WERI-Rb-1 (cell line): ENCODE measurements at regions not wholly inside any gene's neighbourhood (a gene's known extent, or its start where the extent isn't known, plus 50 kb on each side); places are given as distances from the start of the nearest gene placed in this dataset.
"Not testable (repeated sequence)": the region's sequence is repeated elsewhere in the genome, so short reads cannot be mapped to it uniquely, and the experiment has no call there.

ENCODE experiments used
- DNase-seq: peaks from one replicate; pipeline ENCODE4 v3.0.0-alpha.2; 2020
- H3K27ac ChIP-seq: fragments of 250-450 bp; sonication (Bioruptor Pico); 2 replicates; pipeline ENCODE4 v1.5.1; 2020; ENCODE audit warnings: mild to moderate bottlenecking, moderate library complexity
- H3K27me3 ChIP-seq: fragments of 250-450 bp; sonication (Bioruptor Pico); 2 replicates; pipeline ENCODE4 v1.5.1; 2021; ENCODE audit warnings: mild to moderate bottlenecking, low read depth, moderate library complexity; ENCODE audit not compliant: insufficient read depth, severe bottlenecking
- H3K36me3 ChIP-seq: fragments of 250-450 bp; sonication (Bioruptor Pico); 2 replicates; pipeline ENCODE4 v1.5.1; 2020; ENCODE audit warnings: mild to moderate bottlenecking, moderate library complexity
- H3K4me3 ChIP-seq: 2 replicates; pipeline ENCODE4 v1.5.1; 2011; ENCODE audit warnings: low read depth, mild to moderate bottlenecking, control low read depth, low read length
- H3K9me3 ChIP-seq: fragments of 250-450 bp; sonication (Bioruptor Pico); 2 replicates; pipeline ENCODE4 v1.5.1; 2021; ENCODE audit warnings: mild to moderate bottlenecking, moderate library complexity; ENCODE audit not compliant: severe bottlenecking
- TF ChIP-seq, protein P1 (sequence below): IDR thresholded peaks from 2 replicates; pipeline ENCODE4 v1.5.1; 2011; ENCODE audit warnings: low read depth, mild to moderate bottlenecking, control low read depth, inconsistent platforms, low read length

- H3K27me3 ChIP-seq, DNase-seq, H3K9me3 ChIP-seq, H3K4me3 ChIP-seq, H3K36me3 ChIP-seq, H3K27ac ChIP-seq: not testable (repeated sequence)
Observed at GRCh38 chr2:201946746-201947145, 86.9 kb upstream of the FZD7 start.

- DNase-seq, result no peak
Observed at GRCh38 chr2:201947287-201947686, 86.4 kb upstream of the FZD7 start.

GRCh38 chr2:201949181-201949926 is 84.3 kb upstream of the FZD7 start:
- no peak for DNase-seq
- Histone ChIP-seq H3K9me3 (no peaks in the 10 kb centered on the region), H3K4me3 (no peak overlapping the region), H3K36me3 (no peaks in the 10 kb centered on the region), H3K27me3 (no peaks in the 10 kb centered on the region), H3K27ac (no peak overlapping the region)
- TF ChIP-seq, protein P1, sequence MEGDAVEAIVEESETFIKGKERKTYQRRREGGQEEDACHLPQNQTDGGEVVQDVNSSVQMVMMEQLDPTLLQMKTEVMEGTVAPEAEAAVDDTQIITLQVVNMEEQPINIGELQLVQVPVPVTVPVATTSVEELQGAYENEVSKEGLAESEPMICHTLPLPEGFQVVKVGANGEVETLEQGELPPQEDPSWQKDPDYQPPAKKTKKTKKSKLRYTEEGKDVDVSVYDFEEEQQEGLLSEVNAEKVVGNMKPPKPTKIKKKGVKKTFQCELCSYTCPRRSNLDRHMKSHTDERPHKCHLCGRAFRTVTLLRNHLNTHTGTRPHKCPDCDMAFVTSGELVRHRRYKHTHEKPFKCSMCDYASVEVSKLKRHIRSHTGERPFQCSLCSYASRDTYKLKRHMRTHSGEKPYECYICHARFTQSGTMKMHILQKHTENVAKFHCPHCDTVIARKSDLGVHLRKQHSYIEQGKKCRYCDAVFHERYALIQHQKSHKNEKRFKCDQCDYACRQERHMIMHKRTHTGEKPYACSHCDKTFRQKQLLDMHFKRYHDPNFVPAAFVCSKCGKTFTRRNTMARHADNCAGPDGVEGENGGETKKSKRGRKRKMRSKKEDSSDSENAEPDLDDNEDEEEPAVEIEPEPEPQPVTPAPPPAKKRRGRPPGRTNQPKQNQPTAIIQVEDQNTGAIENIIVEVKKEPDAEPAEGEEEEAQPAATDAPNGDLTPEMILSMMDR, result no peak

More at GRCh38 chr2:201947287-201947686, 86.4 kb upstream of the FZD7 start:
- TF ChIP-seq, protein P1, result no peak
- H3K27me3 ChIP-seq, result no peaks in the 10 kb centered on the region
- no peaks in the 10 kb centered on the region for H3K36me3 ChIP-seq
- H3K27ac ChIP-seq, result no peak overlapping the region
- no peak overlapping the region for H3K4me3 ChIP-seq
- no peaks in the 10 kb centered on the region for H3K9me3 ChIP-seq

GRCh38 chr2:201949927-201950246 is 83.8 kb upstream of the FZD7 start:
- TF ChIP-seq, protein P1, result no peak
- H3K27ac ChIP-seq, result no peak overlapping the region
- DNase-seq, result no peak
- H3K36me3 ChIP-seq, result no peaks in the 10 kb centered on the region
- H3K27me3 ChIP-seq, result no peaks in the 10 kb centered on the region
- no peak overlapping the region for H3K4me3 ChIP-seq
- H3K9me3 ChIP-seq, result no peaks in the 10 kb centered on the region

DNA sequence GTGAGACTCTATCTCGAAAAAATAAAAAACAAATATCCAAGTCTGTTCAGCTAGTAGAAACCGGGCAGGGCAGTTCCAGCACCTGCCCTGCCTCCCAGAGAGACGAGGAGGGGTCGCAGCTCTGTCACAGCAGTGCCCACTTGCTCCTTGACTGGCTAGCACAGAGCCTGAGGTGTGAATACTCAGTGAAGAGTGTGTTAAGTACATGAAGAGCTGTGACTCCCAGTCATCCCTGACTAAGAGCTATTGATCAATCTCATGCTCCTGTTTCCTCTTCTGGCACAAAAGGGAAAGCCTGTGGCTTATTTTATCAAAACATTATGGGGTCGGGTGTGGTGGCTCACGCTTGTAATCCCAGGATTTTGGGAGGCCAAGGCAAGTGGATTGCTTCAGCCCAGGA is 83.0 kb upstream of the FZD7 start:
- H3K27ac ChIP-seq, result no peak overlapping the region
- no peak overlapping the region for H3K4me3 ChIP-seq
- H3K36me3 ChIP-seq, result no peaks in the 10 kb centered on the region
- no peak for DNase-seq
- H3K27me3 ChIP-seq, result no peaks in the 10 kb centered on the region
- H3K9me3 ChIP-seq, result no peaks in the 10 kb centered on the region
- TF ChIP-seq, protein P1, result no peak

GRCh38 chr2:201952187-201952586 is 81.5 kb upstream of the FZD7 start:
- Histone ChIP-seq H3K36me3 (no peaks in the 10 kb centered on the region), H3K27me3 (no peaks in the 10 kb centered on the region), H3K9me3 (no peaks in the 10 kb centered on the region), H3K27ac (no peak overlapping the region), H3K4me3 (no peak overlapping the region)
- TF ChIP-seq, protein P1, result no peak
- DNase-seq, result no peak
